BJ (cell line): ENCODE measurements at regions not wholly inside any gene's neighbourhood (a gene's known extent, or its start where the extent isn't known, plus 50 kb on each side); places are given as distances from the start of the nearest gene placed in this dataset.

Experiments used
- CTCF ChIA-PET: fragments of 350-600 bp; formaldehyde crosslinking; extraction: SDS; loops from one replicate; lab custom pipeline; 2021; ENCODE audit warnings: antibody characterized with exemption, inconsistent platforms; lab: Yijun Ruan, JAX
- POLR2A ChIA-PET: fragments of 300-600 bp; sonication (Branson Sonifier 250); formaldehyde crosslinking; extraction: SDS; loops from one replicate; lab custom pipeline; 2021; ENCODE audit warnings: antibody characterized with exemption; lab: Charles Lee
- DNase-seq: peaks from one replicate; pipeline ENCODE4 v3.0.0-alpha.2; 2011; ENCODE audit warnings: low read depth
- H3K27me3 ChIP-seq: 2 replicates; pipeline ENCODE4 v1.6.0; 2011; ENCODE audit warnings: low read length; ENCODE audit not compliant: control insufficient read depth, insufficient read depth
- H3K36me3 ChIP-seq: 2 replicates; pipeline ENCODE4 v1.5.1; 2011; ENCODE audit warnings: low read length; ENCODE audit not compliant: control insufficient read depth, insufficient read depth
- H3K4me3 ChIP-seq: 2 replicates; pipeline ENCODE4 v1.5.1; 2011; ENCODE audit warnings: low read depth, mild to moderate bottlenecking, control low read depth, low read length
- CTCF ChIP-seq: IDR thresholded peaks from 2 replicates; pipeline ENCODE4 v1.5.1; 2011; ENCODE audit warnings: low read depth, mild to moderate bottlenecking, control low read depth, inconsistent platforms, low read length, moderate library complexity; ENCODE audit not compliant: insufficient read depth

DNA sequence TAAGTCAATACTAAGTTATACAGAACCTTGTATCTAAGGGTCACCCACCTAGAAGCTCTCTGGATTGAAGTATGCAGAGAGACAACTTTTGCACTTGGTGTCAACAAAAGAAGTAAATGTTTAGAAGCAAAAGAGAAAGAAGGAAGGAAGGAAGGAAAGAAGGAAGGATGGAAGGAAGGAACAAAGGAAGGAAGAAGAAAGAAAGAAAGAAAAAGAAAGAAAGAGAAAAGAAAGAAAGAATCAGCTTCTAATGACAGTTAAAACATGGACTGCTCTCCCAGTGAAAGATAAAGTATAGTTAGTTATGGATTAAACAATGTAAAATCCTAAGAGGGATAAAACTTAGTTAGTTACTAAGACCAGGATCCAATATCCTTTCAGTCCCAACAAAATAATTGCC lies 613.8 kb upstream of the NR2F2 start:
- no peak for TF ChIP-seq CTCF
- DNase-seq, result no peak
- Histone ChIP-seq H3K27me3 (no peaks in the 10 kb centered on the region), H3K36me3 (no peaks in the 10 kb centered on the region), H3K4me3 (no peak overlapping the region)
- POLR2A ChIA-PET, result no interaction called here
- CTCF ChIA-PET, result interaction anchor here (1.1 kb wide), 1 partner anchor 10 kb away, joined by 3 read pairs; no protein-coding TSS in a partner anchor

DNA sequence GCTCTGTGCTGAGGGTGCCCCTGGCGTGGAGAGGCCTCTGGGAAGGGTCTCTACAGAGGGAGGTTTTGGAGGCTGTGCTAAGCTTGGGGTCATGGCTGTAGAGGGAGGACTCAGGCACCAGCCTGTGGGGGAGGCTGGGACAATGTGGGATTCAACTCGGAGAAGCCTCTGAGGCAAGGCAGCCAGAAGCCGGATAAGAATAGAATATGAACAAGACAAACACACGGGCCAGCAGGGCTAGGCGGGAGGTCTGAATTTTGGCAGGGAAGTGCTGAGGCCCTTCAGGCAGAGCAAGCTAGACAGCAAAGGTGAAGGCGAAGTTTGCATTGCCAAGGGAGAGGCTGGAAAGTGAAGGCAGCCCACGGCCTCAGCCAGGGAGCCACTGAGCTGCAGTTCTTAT lies 612.1 kb upstream of the NR2F2 start:
- DNase-seq, result no peak
- ChIA-PET POLR2A (no interaction called here), CTCF (no interaction called here)

DNA sequence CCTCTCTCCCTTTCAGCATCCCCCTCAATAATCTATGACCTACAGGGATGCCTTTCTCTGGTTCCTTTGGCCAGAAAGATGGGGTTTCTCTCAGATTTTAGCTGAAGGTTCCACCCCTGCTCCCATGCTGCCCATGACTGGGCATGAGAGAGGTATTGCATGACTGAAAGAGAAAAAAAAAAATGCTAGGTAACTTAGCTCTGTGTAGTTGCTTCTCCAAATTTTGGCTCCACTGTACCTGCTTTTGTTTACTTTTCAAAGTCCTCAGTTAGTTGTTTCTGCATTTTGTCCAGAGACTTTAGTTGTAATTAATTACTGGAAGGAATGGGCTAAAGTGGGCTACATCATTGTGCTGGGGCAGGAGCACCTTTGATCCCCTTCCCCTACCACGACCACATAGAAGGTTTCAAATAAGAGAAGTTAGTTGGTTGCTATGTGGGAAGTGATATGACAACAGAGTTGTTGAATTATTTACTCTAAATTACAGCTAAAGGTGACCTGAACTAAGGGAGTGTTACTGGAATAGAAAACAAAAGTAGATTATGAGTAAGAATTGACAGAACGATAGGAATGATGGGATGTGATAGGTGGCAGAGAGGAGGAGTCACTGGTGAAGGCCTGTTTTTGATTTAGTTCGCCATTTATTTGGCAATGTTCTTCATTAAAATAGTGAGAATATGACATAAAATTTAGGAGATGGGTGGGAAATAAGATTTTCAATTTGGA lies 605.4 kb upstream of the NR2F2 start:
- no peak for DNase-seq
- H3K27me3 ChIP-seq, result no peaks in the 10 kb centered on the region; the same call in 1 of the 2 replicates
- no peak for TF ChIP-seq CTCF
- H3K36me3 ChIP-seq, result no peaks in the 10 kb centered on the region
- H3K4me3 ChIP-seq, result no peak overlapping the region
- ChIA-PET POLR2A (no interaction called here), CTCF (interaction anchor here (0.5 to 0.7 kb wide), 3 partner anchors 34 to 322 kb away, joined by 3 read pairs; no protein-coding TSS in a partner anchor)

More for the DNA sequence above, 612.1 kb upstream of the NR2F2 start:
- TF ChIP-seq CTCF, result no peak
- Histone ChIP-seq H3K27me3 (no peaks in the 10 kb centered on the region), H3K36me3 (no peaks in the 10 kb centered on the region), H3K4me3 (no peak overlapping the region)

GRCh38 chr15:95726891-95727290 lies 603.6 kb upstream of the NR2F2 start:
- H3K27me3 ChIP-seq, result no peaks in the 10 kb centered on the region; the same call in 1 of the 2 replicates
- ChIA-PET CTCF (interaction anchor here (0.7 to 1.2 kb wide), 2 partner anchors 10 to 23 kb away, joined by 3 to 4 read pairs; no protein-coding TSS in a partner anchor), POLR2A (no interaction called here)
- no peak for TF ChIP-seq CTCF
- no peak for DNase-seq
- no peaks in the 10 kb centered on the region for H3K36me3 ChIP-seq
- no peak overlapping the region for H3K4me3 ChIP-seq

- ChIA-PET CTCF (no interaction called here), POLR2A (no interaction called here)
- no peak for DNase-seq
- Histone ChIP-seq H3K36me3 (no peaks in the 10 kb centered on the region), H3K27me3 (no peaks in the 10 kb centered on the region), H3K4me3 (no peak overlapping the region)
- TF ChIP-seq CTCF, result no peak
Measured at GRCh38 chr15:95733931-95734330, 596.6 kb upstream of the NR2F2 start.
